ENCODE measurements at regions not wholly inside any gene's neighbourhood (a gene's known extent, or its start where the extent isn't known, plus 50 kb on each side); places are given as distances from the start of the nearest gene placed in this dataset.

- peak; percentile 26 for TF ChIP-seq CTCF (IDR thresholded peaks at IDR 0.05)
- Mint-ChIP-seq H3K27ac (no peak overlapping the region), H3K4me1 (no peaks in the 10 kb centered on the region), H3K9me3 (peaks cover 11% of the 10 kb centered on the region), H3K27me3 (ENCODE audit: low read depth, poor library complexity) (no peaks in the 10 kb centered on the region), H3K4me3 (no peak overlapping the region), H3K36me3 (ENCODE audit: low read depth) (no peaks in the 10 kb centered on the region)
- DNase-seq: no peak
Measured at GRCh38 chr12:17278946-17279345, 673.0 kb upstream of the LMO3 start.

- Mint-ChIP-seq H3K4me3 (no peak overlapping the region), H3K27ac (no peak overlapping the region), H3K9me3 (no peaks in the 10 kb centered on the region), H3K36me3 (ENCODE audit: low read depth) (no peaks in the 10 kb centered on the region), H3K27me3 (ENCODE audit: low read depth, poor library complexity) (no peaks in the 10 kb centered on the region), H3K4me1 (no peaks in the 10 kb centered on the region)
- TF ChIP-seq CTCF (IDR thresholded peaks at IDR 0.05): no peak
- DNase-seq: no peak
Measured at GRCh38 chr12:17276196-17276595, 670.2 kb upstream of the LMO3 start.

- Mint-ChIP-seq H3K4me3 (no peak overlapping the region), H3K4me1 (no peaks in the 10 kb centered on the region), H3K36me3 (ENCODE audit: low read depth) (no peaks in the 10 kb centered on the region), H3K27me3 (ENCODE audit: low read depth, poor library complexity) (no peaks in the 10 kb centered on the region), H3K9me3 (no peaks in the 10 kb centered on the region), H3K27ac (no peak overlapping the region)
- no peak for TF ChIP-seq CTCF (IDR thresholded peaks at IDR 0.05)
- no peak for DNase-seq
Measured at GRCh38 chr12:17266856-17267255, 660.9 kb upstream of the LMO3 start.

- H3K27ac Mint-ChIP-seq: no peak overlapping the region
- DNase-seq: no peak
- H3K36me3 Mint-ChIP-seq (ENCODE audit: low read depth): no peaks in the 10 kb centered on the region
- no peak overlapping the region for H3K4me3 Mint-ChIP-seq
- no peaks in the 10 kb centered on the region for H3K4me1 Mint-ChIP-seq
- TF ChIP-seq CTCF (IDR thresholded peaks at IDR 0.05): no peak
- no peaks in the 10 kb centered on the region for H3K27me3 Mint-ChIP-seq (ENCODE audit: low read depth, poor library complexity)
- H3K9me3 Mint-ChIP-seq: no peaks in the 10 kb centered on the region
Measured at GRCh38 chr12:17264603-17265002, 658.6 kb upstream of the LMO3 start.

- Mint-ChIP-seq H3K4me1 (no peaks in the 10 kb centered on the region), H3K4me3 (no peak overlapping the region), H3K9me3 (peaks cover 30% of the 10 kb centered on the region), H3K27me3 (ENCODE audit: low read depth, poor library complexity) (no peaks in the 10 kb centered on the region), H3K36me3 (ENCODE audit: low read depth) (no peaks in the 10 kb centered on the region), H3K27ac (no peak overlapping the region)
- TF ChIP-seq CTCF (IDR thresholded peaks at IDR 0.05): no peak
- DNase-seq: no peak
Measured at GRCh38 chr12:17239874-17240273, 633.9 kb upstream of the LMO3 start.

GRCh38 chr12:17235996-17236395 is 630.0 kb upstream of the LMO3 start:
- DNase-seq: no peak
- no peaks in the 10 kb centered on the region for H3K36me3 Mint-ChIP-seq (ENCODE audit: low read depth)
- no peaks in the 10 kb centered on the region for H3K4me1 Mint-ChIP-seq
- H3K27me3 Mint-ChIP-seq (ENCODE audit: low read depth, poor library complexity): no peaks in the 10 kb centered on the region
- H3K27ac Mint-ChIP-seq: no peak overlapping the region
- H3K9me3 Mint-ChIP-seq: peaks cover 5% of the 10 kb centered on the region
- H3K4me3 Mint-ChIP-seq: no peak overlapping the region
- no peak for TF ChIP-seq CTCF (IDR thresholded peaks at IDR 0.05)
